ENCODE measurements at regions not wholly inside any gene's neighbourhood (a gene's known extent, or its start where the extent isn't known, plus 50 kb on each side); places are given as distances from the start of the nearest gene placed in this dataset.

DNA sequence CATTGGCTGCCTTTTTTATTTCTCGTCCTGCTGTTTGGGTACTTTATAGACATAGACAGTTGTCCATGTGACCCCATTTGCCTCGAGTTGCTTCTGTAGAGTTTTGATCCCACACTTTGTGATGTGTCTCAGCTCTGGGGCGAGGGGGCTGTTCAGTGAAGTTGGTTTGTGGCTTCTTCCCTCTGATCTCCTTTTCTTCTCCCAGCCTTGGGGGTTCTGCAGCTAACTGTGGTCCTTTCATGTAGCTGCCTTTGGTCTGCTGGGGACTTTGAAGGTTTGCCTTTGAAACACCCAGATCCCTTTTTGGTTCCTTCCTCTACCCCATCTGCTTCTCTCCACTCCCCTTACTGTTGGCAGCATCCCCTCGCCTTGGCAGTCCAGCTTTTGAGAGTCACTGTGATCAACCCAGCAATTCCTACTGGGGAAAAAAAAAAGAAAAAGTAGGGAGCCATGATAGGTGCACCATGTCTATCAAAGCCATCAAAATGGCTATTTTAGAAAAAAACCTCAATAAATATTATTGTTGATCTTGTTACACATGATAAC is 728.8 kb upstream of the RBFOX1 start:
- TF ChIP-seq, protein P1, sequence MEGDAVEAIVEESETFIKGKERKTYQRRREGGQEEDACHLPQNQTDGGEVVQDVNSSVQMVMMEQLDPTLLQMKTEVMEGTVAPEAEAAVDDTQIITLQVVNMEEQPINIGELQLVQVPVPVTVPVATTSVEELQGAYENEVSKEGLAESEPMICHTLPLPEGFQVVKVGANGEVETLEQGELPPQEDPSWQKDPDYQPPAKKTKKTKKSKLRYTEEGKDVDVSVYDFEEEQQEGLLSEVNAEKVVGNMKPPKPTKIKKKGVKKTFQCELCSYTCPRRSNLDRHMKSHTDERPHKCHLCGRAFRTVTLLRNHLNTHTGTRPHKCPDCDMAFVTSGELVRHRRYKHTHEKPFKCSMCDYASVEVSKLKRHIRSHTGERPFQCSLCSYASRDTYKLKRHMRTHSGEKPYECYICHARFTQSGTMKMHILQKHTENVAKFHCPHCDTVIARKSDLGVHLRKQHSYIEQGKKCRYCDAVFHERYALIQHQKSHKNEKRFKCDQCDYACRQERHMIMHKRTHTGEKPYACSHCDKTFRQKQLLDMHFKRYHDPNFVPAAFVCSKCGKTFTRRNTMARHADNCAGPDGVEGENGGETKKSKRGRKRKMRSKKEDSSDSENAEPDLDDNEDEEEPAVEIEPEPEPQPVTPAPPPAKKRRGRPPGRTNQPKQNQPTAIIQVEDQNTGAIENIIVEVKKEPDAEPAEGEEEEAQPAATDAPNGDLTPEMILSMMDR (optimal IDR thresholded peaks at IDR 0.05 in 1 of 3, IDR thresholded peaks at IDR 0.05 in 1 of 3, conservative IDR thresholded peaks at IDR 0.05 in 1 of 3; ENCODE audit: extremely low read depth in 1 of 3, insufficient read depth in 2 of 3, low read length in 3 of 3) = no peak
- TF ChIP-seq EZH2 (IDR thresholded peaks at IDR 0.05; ENCODE audit: low read length) = no peak

Measured in keratinocyte (primary cell).